Breast epithelium (tissue), 3 donors: ENCODE measurements at regions not wholly inside any gene's neighbourhood (a gene's known extent, or its start where the extent isn't known, plus 50 kb on each side); places are given as distances from the start of the nearest gene placed in this dataset.

ENCODE experiments used
- POLR2A ChIP-seq: fragments of 450-650 bp; IDR thresholded peaks from one replicate; pipeline ENCODE4 v1.6.1; 2016; ENCODE audit warnings: antibody characterized with exemption, mild to moderate bottlenecking, moderate library complexity
- POLR2AphosphoS5 ChIP-seq, 3 donors: sonication (generic); formaldehyde crosslinking; IDR thresholded peaks; one replicate each; pipeline ENCODE4 v1.6.1; 2017; ENCODE audit warnings: antibody characterized with exemption in 3 of 3

- TF ChIP-seq POLR2A = no peak
- TF ChIP-seq POLR2AphosphoS5 (IDR thresholded peaks at IDR 0.05) = no peak
Measured at GRCh38 chr10:42971251-42971599, 105.6 kb upstream of the RET start.
